OCI-LY7 (cell line): ENCODE measurements at regions not wholly inside any gene's neighbourhood (a gene's known extent, or its start where the extent isn't known, plus 50 kb on each side); places are given as distances from the start of the nearest gene placed in this dataset.

Source experiments
- BruUV-seq: library from RNA; stranded (reverse); fragments of 400-500 nt; replicated peaks from 2 replicates; lab custom pipeline; 2021; lab: Mats Ljungman, UMichigan
- CTCF ChIA-PET: fragments of 300-600 bp; sonication (Branson Sonifier 250); formaldehyde crosslinking; loops from one replicate; lab custom pipeline; 2022; ENCODE audit warnings: antibody characterized with exemption; ENCODE audit not compliant: unreplicated experiment; lab: Charles Lee
- POLR2A ChIA-PET: fragments of 300-600 bp; sonication (Branson Sonifier 250); formaldehyde crosslinking; loops from one replicate; lab custom pipeline; 2022; ENCODE audit warnings: antibody characterized with exemption; lab: Charles Lee
- DNase-seq: peaks from one replicate; pipeline ENCODE4 v3.0.0-alpha.2; 2015; ENCODE audit warnings: low spot score
- H2AFZ ChIP-seq: fragments of 200-600 bp; sonication (generic), shearing (Covaris generic); 2 replicates; pipeline ENCODE4 v1.6.1; 2014; ENCODE audit warnings: mild to moderate bottlenecking, antibody characterized with exemption, low read length, moderate library complexity
- H3K27ac ChIP-seq: fragments of 200-600 bp; sonication (generic); 2 replicates; pipeline ENCODE4 v1.5.1; 2014; ENCODE audit warnings: mixed run types, low read depth, mild to moderate bottlenecking, moderate library complexity, low read length, inconsistent platforms; ENCODE audit not compliant: poor library complexity, severe bottlenecking
- H3K36me3 ChIP-seq: fragments of 200-600 bp; sonication (generic); 2 replicates; pipeline ENCODE4 v1.6.1; 2014; ENCODE audit warnings: mild to moderate bottlenecking, antibody characterized with exemption, low read length, moderate library complexity, mixed read lengths; ENCODE audit not compliant: insufficient read depth
- H3K4me1 ChIP-seq: fragments of 200-600 bp; sonication (generic); 2 replicates; pipeline ENCODE4 v1.5.1; 2014; ENCODE audit warnings: mild to moderate bottlenecking, low read length; ENCODE audit not compliant: insufficient read depth, poor library complexity, severe bottlenecking
- H3K4me2 ChIP-seq: fragments of 200-600 bp; sonication (generic); 2 replicates; pipeline ENCODE4 v1.6.1; 2014; ENCODE audit warnings: mild to moderate bottlenecking, low read length
- H3K4me3 ChIP-seq: fragments of 200-600 bp; sonication (generic); 2 replicates; pipeline ENCODE4 v1.5.1; 2014; ENCODE audit warnings: mild to moderate bottlenecking, low read depth, low read length; ENCODE audit not compliant: poor library complexity, severe bottlenecking
- H3K79me2 ChIP-seq: fragments of 200-600 bp; sonication (generic); 2 replicates; pipeline ENCODE4 v1.6.1; 2016; ENCODE audit warnings: low read depth, mild to moderate bottlenecking, low read length, moderate library complexity, mixed read lengths; ENCODE audit not compliant: insufficient read depth
- H3K9me2 ChIP-seq: fragments of 200-600 bp; sonication (generic); 2 replicates; pipeline ENCODE4 v1.6.1; 2016; ENCODE audit warnings: mild to moderate bottlenecking, low read length, mixed read lengths; ENCODE audit not compliant: insufficient read depth
- H3K9me3 ChIP-seq: fragments of 200-600 bp; sonication (generic); 2 replicates; pipeline ENCODE4 v1.6.1; 2014; ENCODE audit warnings: mild to moderate bottlenecking, mixed run types, low read length, mixed read lengths
- H4K20me1 ChIP-seq: fragments of 200-600 bp; sonication (generic); 2 replicates; pipeline ENCODE4 v1.6.1; 2014; ENCODE audit warnings: mild to moderate bottlenecking, antibody characterized with exemption, low read length, moderate library complexity, mixed read lengths; ENCODE audit not compliant: insufficient read depth
- CTCF ChIP-seq: fragments of 200-600 bp; sonication (generic); conservative IDR thresholded peaks from 2 replicates; pipeline ENCODE4 v1.5.1; 2014; ENCODE audit warnings: mild to moderate bottlenecking, antibody characterized with exemption, low read length, moderate library complexity, mixed read lengths
- EZH2phosphoT487 ChIP-seq: fragments of 200-600 bp; sonication (generic); IDR thresholded peaks from 2 replicates; pipeline ENCODE4 v1.6.1; 2018; ENCODE audit warnings: low read depth, borderline replicate concordance, mild to moderate bottlenecking, mixed run types, antibody characterized with exemption, low read length, moderate library complexity, mixed read lengths
- intact Hi-C: fragments of 100-400 bp; cut with micrococcal nuclease; formaldehyde crosslinking; loops from one replicate; pipeline ENCODE4 v1.10.0; 2022; ENCODE audit not compliant: unreplicated experiment

GRCh38 chr1:57983441-57983840, 559.6 kb upstream of the DAB1 start:
- POLR2A ChIA-PET, result interaction anchor here (0.6 to 0.7 kb wide), 2 partner anchors 512 to 702 kb away, joined by 4 read pairs; no protein-coding TSS in a partner anchor
- H3K4me3 ChIP-seq, result no peak overlapping the region

DNA sequence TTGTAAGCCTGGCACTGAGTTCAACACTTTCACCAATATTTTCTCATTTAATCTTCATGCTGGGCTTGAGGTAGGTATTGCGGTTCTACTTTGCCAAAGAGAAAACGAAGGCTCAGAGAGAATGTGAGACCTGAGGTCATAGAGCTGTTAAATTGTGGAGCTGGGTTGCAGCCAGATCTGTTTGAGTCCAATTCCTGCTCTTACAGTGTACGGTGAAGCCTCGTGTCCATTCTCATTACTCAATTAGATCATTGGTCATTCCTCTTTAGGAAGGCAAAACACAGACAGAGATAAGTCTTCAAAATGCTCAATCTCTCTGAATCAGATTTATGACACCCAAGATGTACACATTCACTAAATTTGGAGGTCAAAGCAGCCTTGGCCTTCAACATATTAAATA, 559.0 kb upstream of the DAB1 start:
- H3K9me3 ChIP-seq, result no peaks in the 10 kb centered on the region
- POLR2A ChIA-PET, result no interaction called here
- BruUV-seq, result no TSS peak
- no peaks in the 10 kb centered on the region for H3K36me3 ChIP-seq
- H3K4me1 ChIP-seq, result no peaks in the 10 kb centered on the region
- intact Hi-C loops, result no loop called here
- H3K27ac ChIP-seq, result no peak overlapping the region
- H3K79me2 ChIP-seq, result no peaks in the 10 kb centered on the region
- no peak for DNase-seq
- TF ChIP-seq CTCF (no peak), EZH2phosphoT487 (no peak)
- no peaks in the 10 kb centered on the region for H4K20me1 ChIP-seq
- H3K4me3 ChIP-seq, result no peak overlapping the region
- H2AFZ ChIP-seq, result no peak overlapping the region
- H3K4me2 ChIP-seq, result no peak overlapping the region
- CTCF ChIA-PET, result no interaction called here
- no peaks in the 10 kb centered on the region for H3K9me2 ChIP-seq

More at GRCh38 chr1:57983441-57983840, 559.6 kb upstream of the DAB1 start:
- H3K9me3 ChIP-seq, result no peaks in the 10 kb centered on the region
- H2AFZ ChIP-seq, result no peak overlapping the region
- H3K79me2 ChIP-seq, result no peaks in the 10 kb centered on the region
- TF ChIP-seq EZH2phosphoT487 (no peak), CTCF (no peak)
- no peak overlapping the region for H3K27ac ChIP-seq
- no peak overlapping the region for H3K4me2 ChIP-seq
- CTCF ChIA-PET, result no interaction called here
- no peak for DNase-seq
- H4K20me1 ChIP-seq, result no peaks in the 10 kb centered on the region
- intact Hi-C loops, result no loop called here
- H3K36me3 ChIP-seq, result no peaks in the 10 kb centered on the region
- no TSS peak for BruUV-seq
- H3K4me1 ChIP-seq, result no peaks in the 10 kb centered on the region
- H3K9me2 ChIP-seq, result no peaks in the 10 kb centered on the region

DNA sequence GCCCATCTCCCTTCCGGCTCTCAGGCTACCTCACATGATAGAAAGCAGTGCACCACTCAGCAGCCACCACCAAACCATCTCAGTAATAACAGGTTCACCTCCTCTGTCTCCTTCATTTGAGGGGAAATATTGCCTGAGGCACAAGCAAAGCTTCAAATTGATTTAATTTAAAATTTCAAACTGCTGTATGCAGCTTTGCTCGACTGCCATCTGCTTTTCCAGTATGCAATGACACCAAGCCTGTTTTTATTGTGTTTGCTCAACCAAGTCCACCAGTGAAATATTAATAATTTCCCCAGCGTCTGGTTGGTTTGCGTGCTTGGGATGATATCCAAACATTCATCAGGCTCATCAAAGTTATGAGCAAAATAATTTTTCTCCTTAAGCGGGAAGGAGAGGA, 552.4 kb upstream of the DAB1 start:
- no TSS peak for BruUV-seq
- Histone ChIP-seq H3K4me2 (no peak overlapping the region), H4K20me1 (no peaks in the 10 kb centered on the region), H3K4me1 (no peaks in the 10 kb centered on the region), H3K27ac (no peak overlapping the region), H3K4me3 (no peak overlapping the region), H3K9me3 (no peaks in the 10 kb centered on the region), H2AFZ (no peak overlapping the region), H3K36me3 (no peaks in the 10 kb centered on the region), H3K79me2 (no peaks in the 10 kb centered on the region), H3K9me2 (no peaks in the 10 kb centered on the region)
- intact Hi-C loops, result no loop called here
- no peak for DNase-seq
- TF ChIP-seq CTCF (no peak), EZH2phosphoT487 (no peak)
- CTCF ChIA-PET, result no interaction called here
- POLR2A ChIA-PET, result no interaction called here
